OCI-LY1 (cell line): ENCODE measurements at regions not wholly inside any gene's neighbourhood (a gene's known extent, or its start where the extent isn't known, plus 50 kb on each side); places are given as distances from the start of the nearest gene placed in this dataset.

Source experiments
- H2AFZ ChIP-seq: fragments of 200-600 bp; sonication (generic), shearing (Covaris generic); 2 replicates; pipeline ENCODE4 v1.6.0; 2014; ENCODE audit warnings: antibody characterized with exemption, mild to moderate bottlenecking, low read length
- H3F3A ChIP-seq: fragments of 200-600 bp; sonication (generic), shearing (Covaris generic); 2 replicates; pipeline ENCODE4 v1.6.0; 2014; ENCODE audit warnings: mild to moderate bottlenecking, antibody characterized with exemption, low read length, moderate library complexity; ENCODE audit not compliant: insufficient read depth
- H3K27ac ChIP-seq: fragments of 200-600 bp; sonication (generic); 2 replicates; pipeline ENCODE4 v1.5.1; 2014; ENCODE audit warnings: low read length, mixed run types, mild to moderate bottlenecking, low read depth; ENCODE audit not compliant: poor library complexity, severe bottlenecking
- H3K27me3 ChIP-seq: fragments of 200-600 bp; sonication (generic); 2 replicates; pipeline ENCODE4 v1.6.0; 2014; ENCODE audit warnings: antibody characterized with exemption, mild to moderate bottlenecking, low read length, moderate library complexity; ENCODE audit not compliant: insufficient read depth
- H3K36me3 ChIP-seq: fragments of 200-600 bp; sonication (generic); 2 replicates; pipeline ENCODE4 v1.6.1; 2014; ENCODE audit warnings: mild to moderate bottlenecking, antibody characterized with exemption, low read length, moderate library complexity, mixed read lengths; ENCODE audit not compliant: insufficient read depth
- H3K4me1 ChIP-seq: fragments of 200-600 bp; sonication (generic); 2 replicates; pipeline ENCODE4 v1.5.1; 2014; ENCODE audit warnings: mild to moderate bottlenecking, low read length, moderate library complexity; ENCODE audit not compliant: insufficient read depth, severe bottlenecking
- H3K4me2 ChIP-seq: fragments of 200-600 bp; sonication (generic), shearing (Covaris generic); 2 replicates; pipeline ENCODE4 v1.6.1; 2014; ENCODE audit warnings: low read length
- H3K4me3 ChIP-seq: fragments of 200-600 bp; sonication (generic); 2 replicates; pipeline ENCODE4 v1.5.1; 2014; ENCODE audit warnings: low read length, low read depth, mild to moderate bottlenecking, mixed read lengths; ENCODE audit not compliant: poor library complexity, severe bottlenecking
- H3K79me2 ChIP-seq: fragments of 200-600 bp; shearing (Covaris generic); 2 replicates; pipeline ENCODE4 v1.6.1; 2016; ENCODE audit warnings: mixed run types, low read length, mixed read lengths; ENCODE audit not compliant: insufficient read depth
- H3K9ac ChIP-seq: fragments of 200-600 bp; sonication (generic), shearing (Covaris generic); 2 replicates; pipeline ENCODE4 v1.6.1; 2014; ENCODE audit warnings: mild to moderate bottlenecking, low read length, mixed read lengths
- H3K9me2 ChIP-seq: fragments of 200-600 bp; sonication (generic), shearing (Covaris generic); 2 replicates; pipeline ENCODE4 v1.6.1; 2014; ENCODE audit warnings: low read depth, mild to moderate bottlenecking, low read length, mixed read lengths
- H3K9me3 ChIP-seq: fragments of 200-600 bp; shearing (Covaris generic); 2 replicates; pipeline ENCODE4 v1.6.1; 2014; ENCODE audit warnings: low read length, mixed read lengths
- H4K20me1 ChIP-seq: fragments of 200-600 bp; sonication (generic), shearing (Covaris generic); 2 replicates; pipeline ENCODE4 v1.6.0; 2016; ENCODE audit warnings: mild to moderate bottlenecking, low read length; ENCODE audit not compliant: insufficient read depth
- CTCF ChIP-seq: fragments of 200-600 bp; sonication (generic), shearing (Covaris generic); IDR thresholded peaks from 2 replicates; pipeline ENCODE4 v1.5.1; 2017; ENCODE audit warnings: mild to moderate bottlenecking, antibody characterized with exemption, low read length, moderate library complexity, mixed read lengths
- EZH2 ChIP-seq: fragments of 200-600 bp; sonication (generic), shearing (Covaris generic); IDR thresholded peaks from 2 replicates; pipeline ENCODE4 v1.8.0; 2017; ENCODE audit warnings: borderline replicate concordance, mixed run types, mild to moderate bottlenecking, antibody characterized with exemption, low read length, moderate library complexity, mixed read lengths

- H3K4me1 ChIP-seq, result no peaks in the 10 kb centered on the region
- H3K27ac ChIP-seq, result no peak overlapping the region
- H3K36me3 ChIP-seq, result no peaks in the 10 kb centered on the region
- H3K4me3 ChIP-seq, result no peak overlapping the region
- no peak overlapping the region for H3K9ac ChIP-seq
- no peaks in the 10 kb centered on the region for H3K79me2 ChIP-seq
- no peak overlapping the region for H3K4me2 ChIP-seq
- no peaks in the 10 kb centered on the region for H4K20me1 ChIP-seq
- TF ChIP-seq EZH2, result no peak
- TF ChIP-seq CTCF, result no peak
- peaks cover 11% of the 10 kb centered on the region for H3K9me3 ChIP-seq
- no peaks in the 10 kb centered on the region for H3K27me3 ChIP-seq
- H2AFZ ChIP-seq, result no peak overlapping the region
- H3K9me2 ChIP-seq, result no peaks in the 10 kb centered on the region
- H3F3A ChIP-seq, result no peaks in the 10 kb centered on the region
These were observed 783.0 kb downstream of the TMEM121 start for GRCh38 chr14:106309423-106309822.

GRCh38 chr14:106315436-106315835 lies 789.1 kb downstream of the TMEM121 start:
- H4K20me1 ChIP-seq, result no peaks in the 10 kb centered on the region
- no peak overlapping the region for H3K27ac ChIP-seq
- H3K9me2 ChIP-seq, result no peaks in the 10 kb centered on the region
- no peaks in the 10 kb centered on the region for H3K79me2 ChIP-seq
- no peak overlapping the region for H3K4me3 ChIP-seq
- H3K9ac ChIP-seq, result no peak overlapping the region
- no peaks in the 10 kb centered on the region; the same call in 1 of the 2 replicates for H3K27me3 ChIP-seq
- H3K36me3 ChIP-seq, result no peaks in the 10 kb centered on the region
- peaks cover 5% of the 10 kb centered on the region; the same call in 1 of the 2 replicates for H3K9me3 ChIP-seq
- H3K4me2 ChIP-seq, result no peak overlapping the region
- no peaks in the 10 kb centered on the region for H3F3A ChIP-seq
- H3K4me1 ChIP-seq, result no peaks in the 10 kb centered on the region
- no peak overlapping the region for H2AFZ ChIP-seq
- no peak for TF ChIP-seq EZH2
- no peak for TF ChIP-seq CTCF

DNA sequence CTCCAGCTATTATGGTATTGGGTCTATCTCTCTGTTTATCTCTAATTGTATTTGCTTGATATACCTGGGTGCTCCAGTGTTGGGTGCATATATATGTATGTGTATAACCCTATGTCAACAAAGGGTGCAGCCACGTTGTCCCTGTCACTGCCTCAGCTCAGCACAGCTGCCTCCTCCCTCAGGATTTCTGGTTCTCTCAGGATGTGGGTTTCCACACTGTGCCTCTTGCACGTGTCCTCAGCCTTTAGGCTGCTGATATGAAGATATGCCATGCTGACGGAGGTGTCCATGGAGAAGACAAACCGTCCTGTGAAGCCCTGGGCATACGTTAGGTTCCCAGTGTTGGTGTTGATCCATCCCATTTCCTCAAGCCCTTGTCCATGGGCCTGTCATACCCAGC lies 791.2 kb downstream of the TMEM121 start:
- TF ChIP-seq CTCF (no peak), EZH2 (no peak)
- Histone ChIP-seq H3K9ac (no peak overlapping the region), H3K79me2 (no peaks in the 10 kb centered on the region), H3K4me2 (no peak overlapping the region), H2AFZ (no peak overlapping the region), H4K20me1 (no peaks in the 10 kb centered on the region), H3K27me3 (no peaks in the 10 kb centered on the region; the same call in 1 of the 2 replicates), H3K4me3 (no peak overlapping the region), H3F3A (no peaks in the 10 kb centered on the region), H3K9me2 (no peaks in the 10 kb centered on the region), H3K9me3 (no peaks in the 10 kb centered on the region), H3K36me3 (no peaks in the 10 kb centered on the region), H3K4me1 (no peaks in the 10 kb centered on the region), H3K27ac (no peak overlapping the region)
